Parathyroid adenoma (tissue), 2 donors: ENCODE measurements at regions not wholly inside any gene's neighbourhood (a gene's known extent, or its start where the extent isn't known, plus 50 kb on each side); places are given as distances from the start of the nearest gene placed in this dataset.
"Not testable (repeated sequence)": the region's sequence is repeated elsewhere in the genome, so short reads cannot be mapped to it uniquely, and the experiment has no call there.

Experiments
- H2AFZ ChIP-seq: fragments of 300-600 bp; sonication (generic); one replicate; pipeline ENCODE4 v1.7.0; 2017; ENCODE audit warnings: antibody characterized with exemption, mild to moderate bottlenecking
- H3K27ac ChIP-seq: fragments of 300-600 bp; sonication (generic); one replicate; pipeline ENCODE4 v1.7.0; 2017
- H3K27me3 ChIP-seq: fragments of 300-600 bp; sonication (generic); one replicate; pipeline ENCODE4 v1.7.0; 2017; ENCODE audit warnings: low read length; ENCODE audit not compliant: control insufficient read depth, insufficient read depth
- H3K36me3 ChIP-seq: fragments of 300-600 bp; sonication (generic); one replicate; pipeline ENCODE4 v1.7.0; 2017; ENCODE audit warnings: low read length; ENCODE audit not compliant: control insufficient read depth, insufficient read depth
- H3K4me1 ChIP-seq: fragments of 300-600 bp; sonication (generic); one replicate; pipeline ENCODE4 v1.7.0; 2017; ENCODE audit warnings: control low read depth
- H3K4me2 ChIP-seq: fragments of 300-600 bp; sonication (generic); one replicate; pipeline ENCODE4 v1.7.0; 2017; ENCODE audit warnings: low read length
- H3K4me3 ChIP-seq: fragments of 300-600 bp; sonication (generic); one replicate; pipeline ENCODE4 v1.7.0; 2017; ENCODE audit warnings: low read depth, low read length
- H3K79me2 ChIP-seq: fragments of 300-600 bp; sonication (generic); one replicate; pipeline ENCODE4 v1.7.0; 2017; ENCODE audit warnings: control low read depth
- H3K9ac ChIP-seq: fragments of 300-600 bp; sonication (generic); one replicate; pipeline ENCODE4 v1.7.0; 2017; ENCODE audit warnings: mild to moderate bottlenecking
- H3K9me3 ChIP-seq: fragments of 300-600 bp; sonication (generic); one replicate; pipeline ENCODE4 v1.7.0; 2017; ENCODE audit warnings: low read length; ENCODE audit not compliant: control insufficient read depth
- CTCF ChIP-seq: fragments of 300-600 bp; sonication (generic); IDR thresholded peaks from one replicate; pipeline ENCODE4 v1.7.0; 2017; ENCODE audit warnings: antibody characterized with exemption, mild to moderate bottlenecking
- donor health status: primary hyperparathyroidism.

DNA sequence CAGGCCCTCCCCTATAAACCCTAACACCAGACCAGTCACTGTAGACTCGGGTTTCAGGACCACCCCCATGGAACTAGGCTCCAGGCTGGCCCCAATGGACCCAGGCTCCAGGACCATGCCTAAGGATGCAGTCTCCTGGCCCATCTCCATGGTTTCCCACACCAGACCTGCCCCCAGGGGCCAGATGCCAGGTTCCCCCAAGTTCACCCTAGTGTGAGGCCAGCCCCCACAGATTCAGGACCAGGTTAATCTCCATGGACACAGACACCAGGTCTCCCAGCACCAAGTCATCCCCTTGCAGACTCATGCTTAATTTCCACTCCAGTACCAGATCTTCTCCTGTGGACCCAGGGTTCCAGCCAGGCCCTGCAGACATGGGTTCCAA lies 103.8 kb upstream of the LANCL2 start:
- no peak overlapping the region for H2AFZ ChIP-seq
- no peak for TF ChIP-seq CTCF
- no peaks in the 10 kb centered on the region for H3K27me3 ChIP-seq
- H3K9ac ChIP-seq: no peak overlapping the region
- peaks cover under 1% of the 10 kb centered on the region for H3K4me1 ChIP-seq
- H3K27ac ChIP-seq: no peak overlapping the region
- no peak overlapping the region for H3K4me2 ChIP-seq
- no peak overlapping the region for H3K4me3 ChIP-seq
- H3K9me3 ChIP-seq: no peaks in the 10 kb centered on the region
- no peaks in the 10 kb centered on the region for H3K79me2 ChIP-seq
- no peaks in the 10 kb centered on the region for H3K36me3 ChIP-seq

DNA sequence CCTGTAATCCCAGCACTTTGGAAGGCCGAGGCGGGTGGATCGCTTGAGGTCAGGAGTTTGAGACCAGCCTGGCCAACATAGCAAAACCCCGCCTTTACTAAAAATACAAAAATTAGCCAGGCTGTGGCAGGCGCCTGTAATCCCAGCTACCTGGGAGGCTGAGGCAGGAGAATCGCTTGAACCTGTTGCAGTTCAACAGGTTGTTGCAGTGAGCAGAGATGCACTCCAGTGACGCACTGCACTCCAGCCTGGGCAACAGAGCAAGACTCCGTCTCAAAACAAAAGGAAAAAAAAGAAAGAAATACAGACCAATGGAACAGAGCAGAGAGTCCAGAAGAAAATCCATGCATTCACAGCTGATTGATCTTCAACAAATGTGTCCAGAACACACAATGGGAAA lies 99.8 kb upstream of the LANCL2 start:
- H3K9ac ChIP-seq, H3K4me3 ChIP-seq, H3K79me2 ChIP-seq, H3K27me3 ChIP-seq, H3K27ac ChIP-seq, H3K4me1 ChIP-seq, H2AFZ ChIP-seq, H3K36me3 ChIP-seq, H3K4me2 ChIP-seq, H3K9me3 ChIP-seq: not testable (repeated sequence)

- no peaks in the 10 kb centered on the region for H3K79me2 ChIP-seq
- no peaks in the 10 kb centered on the region for H3K27me3 ChIP-seq
- H3K4me3 ChIP-seq: no peak overlapping the region
- H3K4me1 ChIP-seq: no peaks in the 10 kb centered on the region
- H2AFZ ChIP-seq: no peak overlapping the region
- no peak overlapping the region for H3K4me2 ChIP-seq
- no peaks in the 10 kb centered on the region for H3K9me3 ChIP-seq
- H3K36me3 ChIP-seq: no peaks in the 10 kb centered on the region
- H3K27ac ChIP-seq: no peak overlapping the region
- no peak overlapping the region for H3K9ac ChIP-seq
- no peak for TF ChIP-seq CTCF
Measured at GRCh38 chr7:55265836-55266642, 99.1 kb upstream of the LANCL2 start.

- no peak overlapping the region for H2AFZ ChIP-seq
- no peak overlapping the region for H3K4me3 ChIP-seq
- H3K27me3 ChIP-seq: no peaks in the 10 kb centered on the region
- H3K36me3 ChIP-seq: no peaks in the 10 kb centered on the region
- H3K27ac ChIP-seq: no peak overlapping the region
- H3K4me2 ChIP-seq: no peak overlapping the region
- H3K9me3 ChIP-seq: no peaks in the 10 kb centered on the region
- no peaks in the 10 kb centered on the region for H3K4me1 ChIP-seq
- no peak for TF ChIP-seq CTCF
- no peak overlapping the region for H3K9ac ChIP-seq
- no peaks in the 10 kb centered on the region for H3K79me2 ChIP-seq
Measured at GRCh38 chr7:55271069-55271626, 94.0 kb upstream of the LANCL2 start.

DNA sequence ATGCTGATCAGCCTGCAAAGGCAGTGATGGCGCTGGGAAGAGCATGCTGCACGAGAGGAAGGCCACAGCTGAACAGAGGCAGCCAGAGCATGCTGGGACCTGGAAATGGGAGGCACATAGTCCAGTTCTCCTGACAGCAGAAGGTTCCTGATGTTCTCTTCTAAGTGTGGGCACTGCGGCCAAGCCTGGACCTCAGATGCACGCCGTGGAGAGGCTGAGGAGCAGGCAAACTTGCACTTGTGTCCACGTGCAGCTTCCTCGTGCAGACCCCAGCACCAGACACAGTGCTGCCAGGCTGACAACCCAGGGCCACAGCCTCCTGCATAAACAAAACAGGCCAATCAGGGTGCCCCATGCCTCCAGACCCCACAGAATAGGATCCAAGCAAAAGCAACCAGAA lies 93.5 kb upstream of the LANCL2 start:
- TF ChIP-seq CTCF: no peak
- Histone ChIP-seq H3K4me2 (no peak overlapping the region), H3K79me2 (no peaks in the 10 kb centered on the region), H2AFZ (no peak overlapping the region), H3K27me3 (no peaks in the 10 kb centered on the region), H3K4me3 (no peak overlapping the region), H3K36me3 (no peaks in the 10 kb centered on the region), H3K27ac (no peak overlapping the region), H3K4me1 (no peaks in the 10 kb centered on the region), H3K9me3 (no peaks in the 10 kb centered on the region), H3K9ac (no peak overlapping the region)
